GM23338 (cell line): ENCODE measurements at regions not wholly inside any gene's neighbourhood (a gene's known extent, or its start where the extent isn't known, plus 50 kb on each side); places are given as distances from the start of the nearest gene placed in this dataset.
A peak's percentile ranks its signal among the peaks of the same experiment; 100 is the strongest.

ENCODE experiments used
- ATAC-seq: fragments of 200-7000 bp; cut with Tn5 transposase; 3 replicates; pipeline ENCODE4 v1.9.1; 2020
- DNase-seq: peaks from one replicate; pipeline ENCODE4 v3.0.0-alpha.2; 2015; ENCODE audit warnings: low spot score
- H2AFZ ChIP-seq: fragments of 200-600 bp; sonication (generic); 2 replicates; pipeline ENCODE4 v1.8.0; 2016; ENCODE audit warnings: antibody characterized with exemption, mild to moderate bottlenecking, moderate library complexity
- H3F3A ChIP-seq: fragments of 200-600 bp; sonication (generic); replicated peaks from 2 replicates; pipeline ENCODE4 v1.8.0; 2017; ENCODE audit warnings: antibody characterized with exemption, mixed run types, low read depth
- H3K27ac ChIP-seq: fragments of 200-600 bp; sonication (generic); 2 replicates; pipeline ENCODE4 v1.6.1; 2016; ENCODE audit warnings: low read depth
- H3K27me3 ChIP-seq: fragments of 200-600 bp; sonication (generic); 2 replicates; pipeline ENCODE4 v1.8.0; 2016; ENCODE audit warnings: mild to moderate bottlenecking, mixed run types, moderate library complexity; ENCODE audit not compliant: insufficient read depth
- H3K36me3 ChIP-seq: fragments of 200-600 bp; sonication (generic); 2 replicates; pipeline ENCODE4 v1.8.0; 2016; ENCODE audit warnings: mild to moderate bottlenecking; ENCODE audit not compliant: insufficient read depth
- H3K4me1 ChIP-seq: fragments of 200-600 bp; sonication (generic); 2 replicates; pipeline ENCODE4 v1.8.0; 2016; ENCODE audit warnings: mild to moderate bottlenecking, moderate library complexity; ENCODE audit not compliant: insufficient read depth
- H3K4me2 ChIP-seq: fragments of 200-600 bp; sonication (generic); 2 replicates; pipeline ENCODE4 v1.7.1; 2017; ENCODE audit warnings: mixed run types
- H3K4me3 ChIP-seq: fragments of 200-600 bp; sonication (generic); 2 replicates; pipeline ENCODE4 v1.6.1; 2016; ENCODE audit warnings: mixed run types
- H3K79me2 ChIP-seq: fragments of 200-600 bp; sonication (generic); replicated peaks from 2 replicates; pipeline ENCODE4 v1.8.0; 2017; ENCODE audit warnings: mild to moderate bottlenecking; ENCODE audit not compliant: insufficient read depth
- H3K9me2 ChIP-seq: fragments of 200-600 bp; sonication (generic); 2 replicates; pipeline ENCODE4 v1.8.0; 2017; ENCODE audit not compliant: insufficient read depth
- H4K20me1 ChIP-seq: fragments of 200-600 bp; sonication (generic); replicated peaks from 2 replicates; pipeline ENCODE4 v1.8.0; 2017; ENCODE audit warnings: mild to moderate bottlenecking; ENCODE audit not compliant: insufficient read depth
- H3K27ac Mint-ChIP-seq: 2 replicates; pipeline ENCODE4 v1.8.0; 2020; ENCODE audit warnings: inconsistent platforms, mild to moderate bottlenecking, moderate library complexity, mixed read lengths
- H3K27me3 Mint-ChIP-seq: 3 replicates; pipeline ENCODE4 v1.8.0; 2022; ENCODE audit warnings: low read depth, mild to moderate bottlenecking, moderate library complexity, mixed read lengths, inconsistent platforms; ENCODE audit not compliant: insufficient read depth, poor library complexity
- H3K36me3 Mint-ChIP-seq: 3 replicates; pipeline ENCODE4 v1.8.0; 2021; ENCODE audit warnings: low read depth, mild to moderate bottlenecking, inconsistent platforms, moderate library complexity, mixed read lengths
- H3K4me1 Mint-ChIP-seq: 3 replicates; pipeline ENCODE4 v1.8.0; 2020; ENCODE audit warnings: mild to moderate bottlenecking, inconsistent platforms, mixed read lengths
- H3K4me3 Mint-ChIP-seq: 3 replicates; pipeline ENCODE4 v1.8.0; 2021; ENCODE audit warnings: moderate library complexity, mild to moderate bottlenecking, inconsistent platforms, mixed read lengths
- H3K9me3 Mint-ChIP-seq: 3 replicates; pipeline ENCODE4 v1.8.0; 2020; ENCODE audit warnings: moderate library complexity, mild to moderate bottlenecking, inconsistent platforms, mixed read lengths
- EZH2 ChIP-seq: fragments of 200-600 bp; sonication (generic); IDR thresholded peaks from one replicate; pipeline ENCODE4 v1.8.0; 2017; ENCODE audit warnings: antibody characterized with exemption, mild to moderate bottlenecking, low read depth; ENCODE audit not compliant: unreplicated experiment
- EZH2phosphoT487 ChIP-seq: fragments of 200-600 bp; sonication (generic); IDR thresholded peaks from one replicate; pipeline ENCODE4 v1.8.1; 2018; ENCODE audit warnings: antibody characterized with exemption; ENCODE audit not compliant: unreplicated experiment
- JUNB ChIP-seq: IDR thresholded peaks from one replicate; pipeline ENCODE4 v1.6.1; 2016; ENCODE audit warnings: antibody characterized with exemption; ENCODE audit not compliant: unreplicated experiment
- NANOG ChIP-seq: IDR thresholded peaks from 2 replicates; pipeline ENCODE4 v1.6.1; 2016; ENCODE audit warnings: antibody characterized with exemption, borderline replicate concordance
- POLR2AphosphoS5 ChIP-seq: IDR thresholded peaks from 2 replicates; pipeline ENCODE4 v1.6.1; 2016; ENCODE audit warnings: antibody characterized with exemption, low read depth
- TF ChIP-seq, protein P1 (sequence below), 2 experiments: fragments of 200-600 bp in 1 of 2; sonication (generic) in 1 of 2; conservative IDR thresholded peaks; 2 replicates each; pipeline versions ENCODE4 v1.5.1 to v1.6.1; 2016 to 2017; ENCODE audit warnings: antibody characterized with exemption in 2 of 2, low read depth in 2 of 2, mild to moderate bottlenecking in 2 of 2, moderate library complexity in 1 of 2
- TF ChIP-seq, protein P2 (sequence below): fragments of 250-450 bp; sonication (Bioruptor Pico); IDR thresholded peaks from 2 replicates; pipeline ENCODE4 v1.5.0; 2020; ENCODE audit warnings: mild to moderate bottlenecking, moderate library complexity

DNA sequence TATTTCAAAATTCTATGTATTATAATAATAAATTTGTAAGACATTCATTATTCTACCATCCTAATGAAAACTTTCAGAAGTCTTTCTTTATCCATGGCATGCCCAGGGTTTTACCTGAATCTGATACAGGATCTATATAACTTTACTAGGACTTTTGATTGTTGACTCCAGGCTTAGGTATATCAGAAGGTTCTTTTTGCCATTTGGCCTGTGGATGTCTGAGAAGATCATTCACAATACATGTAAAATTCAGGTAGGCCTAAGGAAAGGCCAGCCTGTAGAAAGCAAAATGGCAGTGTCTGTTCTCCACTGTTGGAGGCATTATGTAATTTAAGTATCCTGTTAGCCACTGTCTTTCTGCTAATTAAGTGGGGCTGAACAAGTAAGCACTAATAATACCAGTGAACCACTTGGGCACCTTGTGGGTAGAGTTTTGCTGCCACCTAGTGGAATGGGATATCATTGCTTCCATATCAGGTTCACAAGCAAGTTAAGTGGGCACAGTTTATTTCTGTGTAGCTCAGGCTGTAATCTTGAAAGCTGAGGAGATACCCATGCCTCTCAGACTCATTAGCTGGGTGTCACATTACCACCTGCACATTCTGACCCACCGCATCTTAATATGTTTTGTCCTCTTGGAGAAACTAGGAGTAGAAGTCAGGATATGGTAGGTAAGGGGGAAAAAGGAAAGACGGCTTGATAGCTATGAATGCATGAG lies 105.5 kb downstream of the SEPTIN7 start:
- peaks cover 18% of the 10 kb centered on the region for H3K4me1 ChIP-seq
- Mint-ChIP-seq H3K9me3 (peaks cover 2% of the 10 kb centered on the region), H3K27ac (no peak overlapping the region), H3K4me1 (peaks cover 21% of the 10 kb centered on the region), H3K36me3 (peaks cover 20% of the 10 kb centered on the region), H3K27me3 (peaks cover 3% of the 10 kb centered on the region), H3K4me3 (no peak overlapping the region)
- H3K79me2 ChIP-seq: no peaks in the 10 kb centered on the region
- H3K36me3 ChIP-seq: no peaks in the 10 kb centered on the region
- H3K4me2 ChIP-seq: no peak overlapping the region
- H3K9me2 ChIP-seq: 0 out of 2 replicates have a peak, but pooled peaks cover 3% of the 10 kb centered on the region
- no peak overlapping the region for H3K4me3 ChIP-seq
- no peaks in the 10 kb centered on the region for H4K20me1 ChIP-seq
- TF ChIP-seq NANOG: no peak
- TF ChIP-seq, protein P1, sequence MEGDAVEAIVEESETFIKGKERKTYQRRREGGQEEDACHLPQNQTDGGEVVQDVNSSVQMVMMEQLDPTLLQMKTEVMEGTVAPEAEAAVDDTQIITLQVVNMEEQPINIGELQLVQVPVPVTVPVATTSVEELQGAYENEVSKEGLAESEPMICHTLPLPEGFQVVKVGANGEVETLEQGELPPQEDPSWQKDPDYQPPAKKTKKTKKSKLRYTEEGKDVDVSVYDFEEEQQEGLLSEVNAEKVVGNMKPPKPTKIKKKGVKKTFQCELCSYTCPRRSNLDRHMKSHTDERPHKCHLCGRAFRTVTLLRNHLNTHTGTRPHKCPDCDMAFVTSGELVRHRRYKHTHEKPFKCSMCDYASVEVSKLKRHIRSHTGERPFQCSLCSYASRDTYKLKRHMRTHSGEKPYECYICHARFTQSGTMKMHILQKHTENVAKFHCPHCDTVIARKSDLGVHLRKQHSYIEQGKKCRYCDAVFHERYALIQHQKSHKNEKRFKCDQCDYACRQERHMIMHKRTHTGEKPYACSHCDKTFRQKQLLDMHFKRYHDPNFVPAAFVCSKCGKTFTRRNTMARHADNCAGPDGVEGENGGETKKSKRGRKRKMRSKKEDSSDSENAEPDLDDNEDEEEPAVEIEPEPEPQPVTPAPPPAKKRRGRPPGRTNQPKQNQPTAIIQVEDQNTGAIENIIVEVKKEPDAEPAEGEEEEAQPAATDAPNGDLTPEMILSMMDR (conservative IDR thresholded peaks at IDR 0.05; ENCODE audit: low read depth in 2 of 2): peak; percentile 88 to 96
- ATAC-seq: peak; percentile 79
- H3K27ac ChIP-seq: no peak overlapping the region
- no peaks in the 10 kb centered on the region for H3F3A ChIP-seq
- no peak overlapping the region for H2AFZ ChIP-seq
- H3K27me3 ChIP-seq: no peaks in the 10 kb centered on the region
- peak; percentile 79 for DNase-seq

DNA sequence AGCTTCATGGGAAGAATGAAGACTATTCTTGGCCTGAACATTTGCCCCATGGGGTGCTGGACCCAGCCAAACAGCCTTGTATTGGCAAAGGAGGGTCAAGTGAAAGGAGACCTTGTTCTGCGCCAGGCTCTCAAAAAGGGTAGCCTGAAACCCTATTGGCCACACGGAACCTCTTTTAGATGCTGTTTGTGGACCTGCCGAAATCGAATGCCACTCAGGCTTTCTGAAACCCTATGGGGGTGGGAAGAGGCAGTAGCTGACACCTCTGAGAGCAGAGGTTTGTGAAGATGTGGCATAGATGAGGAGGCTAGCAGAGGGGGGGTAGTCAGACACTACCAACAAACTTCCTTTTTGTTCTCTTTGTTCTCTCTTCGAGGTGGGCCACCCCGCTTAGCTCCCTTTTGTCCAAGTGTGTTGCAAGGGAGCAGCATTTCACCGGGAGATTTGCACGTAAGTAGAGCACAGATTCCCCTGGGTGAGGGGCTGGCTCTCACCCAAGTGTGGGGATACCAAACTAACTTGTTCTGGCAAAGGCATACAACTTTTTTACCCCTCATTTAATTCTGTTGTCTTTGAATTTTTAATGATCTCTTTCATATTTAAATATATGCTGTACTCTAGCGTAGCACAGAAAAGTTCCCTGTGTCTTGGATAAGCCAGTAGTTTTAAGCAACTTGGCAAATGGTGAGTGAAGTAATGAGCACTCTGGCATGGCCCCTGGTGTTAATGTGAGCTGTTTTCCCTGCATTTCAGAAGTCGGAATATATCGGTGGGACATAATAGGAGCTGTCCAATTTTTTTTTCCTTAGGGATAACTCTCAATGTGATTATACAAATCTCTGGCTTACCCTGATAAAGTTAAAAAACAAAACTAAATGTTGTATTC lies 107.7 kb downstream of the SEPTIN7 start:
- Histone ChIP-seq H3K27ac (0 out of 2 replicates have a peak overlapping the region, but pooled peaks have one; percentile 7), H4K20me1 (no peaks in the 10 kb centered on the region), H3K4me3 (no peak overlapping the region), H3K4me2 (peak overlapping the region; percentile 61), H3K9me2 (0 out of 2 replicates have a peak, but pooled peaks cover 3% of the 10 kb centered on the region), H3K36me3 (0 out of 2 replicates have a peak, but pooled peaks cover 3% of the 10 kb centered on the region), H3K79me2 (no peaks in the 10 kb centered on the region), H3K4me1 (peaks cover 18% of the 10 kb centered on the region), H3K27me3 (no peaks in the 10 kb centered on the region), H3F3A (no peaks in the 10 kb centered on the region), H2AFZ (no peak overlapping the region)
- Mint-ChIP-seq H3K27me3 (peaks cover 4% of the 10 kb centered on the region), H3K9me3 (peaks cover 21% of the 10 kb centered on the region), H3K36me3 (peaks cover 28% of the 10 kb centered on the region), H3K4me1 (peaks cover 21% of the 10 kb centered on the region), H3K27ac (peak overlapping the region; percentile 76), H3K4me3 (peak overlapping the region; percentile 40)
- ATAC-seq (peak; percentile 79), DNase-seq (peak; percentile 20)
- no peak for TF ChIP-seq EZH2phosphoT487
- TF ChIP-seq, protein P2, sequence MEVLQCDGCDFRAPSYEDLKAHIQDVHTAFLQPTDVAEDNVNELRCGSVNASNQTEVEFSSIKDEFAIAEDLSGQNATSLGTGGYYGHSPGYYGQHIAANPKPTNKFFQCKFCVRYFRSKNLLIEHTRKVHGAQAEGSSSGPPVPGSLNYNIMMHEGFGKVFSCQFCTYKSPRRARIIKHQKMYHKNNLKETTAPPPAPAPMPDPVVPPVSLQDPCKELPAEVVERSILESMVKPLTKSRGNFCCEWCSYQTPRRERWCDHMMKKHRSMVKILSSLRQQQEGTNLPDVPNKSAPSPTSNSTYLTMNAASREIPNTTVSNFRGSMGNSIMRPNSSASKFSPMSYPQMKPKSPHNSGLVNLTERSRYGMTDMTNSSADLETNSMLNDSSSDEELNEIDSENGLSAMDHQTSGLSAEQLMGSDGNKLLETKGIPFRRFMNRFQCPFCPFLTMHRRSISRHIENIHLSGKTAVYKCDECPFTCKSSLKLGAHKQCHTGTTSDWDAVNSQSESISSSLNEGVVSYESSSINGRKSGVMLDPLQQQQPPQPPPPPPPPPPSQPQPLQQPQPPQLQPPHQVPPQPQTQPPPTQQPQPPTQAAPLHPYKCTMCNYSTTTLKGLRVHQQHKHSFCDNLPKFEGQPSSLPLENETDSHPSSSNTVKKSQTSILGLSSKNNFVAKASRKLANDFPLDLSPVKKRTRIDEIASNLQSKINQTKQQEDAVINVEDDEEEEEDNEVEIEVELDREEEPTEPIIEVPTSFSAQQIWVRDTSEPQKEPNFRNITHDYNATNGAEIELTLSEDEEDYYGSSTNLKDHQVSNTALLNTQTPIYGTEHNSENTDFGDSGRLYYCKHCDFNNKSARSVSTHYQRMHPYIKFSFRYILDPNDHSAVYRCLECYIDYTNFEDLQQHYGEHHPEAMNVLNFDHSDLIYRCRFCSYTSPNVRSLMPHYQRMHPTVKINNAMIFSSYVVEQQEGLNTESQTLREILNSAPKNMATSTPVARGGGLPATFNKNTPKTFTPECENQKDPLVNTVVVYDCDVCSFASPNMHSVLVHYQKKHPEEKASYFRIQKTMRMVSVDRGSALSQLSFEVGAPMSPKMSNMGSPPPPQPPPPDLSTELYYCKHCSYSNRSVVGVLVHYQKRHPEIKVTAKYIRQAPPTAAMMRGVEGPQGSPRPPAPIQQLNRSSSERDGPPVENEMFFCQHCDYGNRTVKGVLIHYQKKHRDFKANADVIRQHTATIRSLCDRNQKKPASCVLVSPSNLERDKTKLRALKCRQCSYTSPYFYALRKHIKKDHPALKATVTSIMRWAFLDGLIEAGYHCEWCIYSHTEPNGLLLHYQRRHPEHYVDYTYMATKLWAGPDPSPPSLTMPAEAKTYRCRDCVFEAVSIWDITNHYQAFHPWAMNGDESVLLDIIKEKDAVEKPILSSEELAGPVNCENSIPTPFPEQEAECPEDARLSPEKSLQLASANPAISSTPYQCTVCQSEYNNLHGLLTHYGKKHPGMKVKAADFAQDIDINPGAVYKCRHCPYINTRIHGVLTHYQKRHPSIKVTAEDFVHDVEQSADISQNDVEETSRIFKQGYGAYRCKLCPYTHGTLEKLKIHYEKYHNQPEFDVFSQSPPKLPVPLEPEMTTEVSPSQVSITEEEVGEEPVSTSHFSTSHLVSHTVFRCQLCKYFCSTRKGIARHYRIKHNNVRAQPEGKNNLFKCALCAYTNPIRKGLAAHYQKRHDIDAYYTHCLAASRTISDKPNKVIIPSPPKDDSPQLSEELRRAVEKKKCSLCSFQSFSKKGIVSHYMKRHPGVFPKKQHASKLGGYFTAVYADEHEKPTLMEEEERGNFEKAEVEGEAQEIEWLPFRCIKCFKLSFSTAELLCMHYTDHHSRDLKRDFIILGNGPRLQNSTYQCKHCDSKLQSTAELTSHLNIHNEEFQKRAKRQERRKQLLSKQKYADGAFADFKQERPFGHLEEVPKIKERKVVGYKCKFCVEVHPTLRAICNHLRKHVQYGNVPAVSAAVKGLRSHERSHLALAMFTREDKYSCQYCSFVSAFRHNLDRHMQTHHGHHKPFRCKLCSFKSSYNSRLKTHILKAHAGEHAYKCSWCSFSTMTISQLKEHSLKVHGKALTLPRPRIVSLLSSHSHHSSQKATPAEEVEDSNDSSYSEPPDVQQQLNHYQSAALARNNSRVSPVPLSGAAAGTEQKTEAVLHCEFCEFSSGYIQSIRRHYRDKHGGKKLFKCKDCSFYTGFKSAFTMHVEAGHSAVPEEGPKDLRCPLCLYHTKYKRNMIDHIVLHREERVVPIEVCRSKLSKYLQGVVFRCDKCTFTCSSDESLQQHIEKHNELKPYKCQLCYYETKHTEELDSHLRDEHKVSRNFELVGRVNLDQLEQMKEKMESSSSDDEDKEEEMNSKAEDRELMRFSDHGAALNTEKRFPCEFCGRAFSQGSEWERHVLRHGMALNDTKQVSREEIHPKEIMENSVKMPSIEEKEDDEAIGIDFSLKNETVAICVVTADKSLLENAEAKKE (CRISPR knock-in tag): no peak
- TF ChIP-seq EZH2: no peak
- no peak for TF ChIP-seq POLR2AphosphoS5
- no peak for TF ChIP-seq JUNB
